ENCODE measurements at regions not wholly inside any gene's neighbourhood (a gene's known extent, or its start where the extent isn't known, plus 50 kb on each side); places are given as distances from the start of the nearest gene placed in this dataset.
A peak's percentile ranks its signal among the peaks of the same experiment; 100 is the strongest.
"Not testable (repeated sequence)": the region's sequence is repeated elsewhere in the genome, so short reads cannot be mapped to it uniquely, and the experiment has no call there.

DNA sequence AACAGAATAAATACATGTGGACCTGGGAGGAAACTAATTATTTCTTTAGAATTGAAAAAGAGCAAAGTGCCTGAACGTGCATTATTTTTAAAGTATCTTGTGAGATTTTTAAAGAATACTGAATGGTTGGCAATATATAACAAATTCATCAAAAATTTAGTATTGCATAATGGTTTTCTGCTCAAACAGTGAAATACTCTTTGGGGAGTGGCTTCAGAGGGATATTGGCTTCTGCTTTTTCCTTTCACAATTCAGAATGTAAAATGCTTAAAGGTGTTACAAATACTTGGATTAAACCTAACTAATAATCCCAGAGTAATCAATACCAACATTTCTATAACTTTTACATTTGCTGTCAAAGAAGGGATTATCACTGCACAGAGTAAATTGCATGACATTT, 379.3 kb upstream of the CHD1 start:
- DNase-seq (ENCODE audit: low read depth): no peak

DNA sequence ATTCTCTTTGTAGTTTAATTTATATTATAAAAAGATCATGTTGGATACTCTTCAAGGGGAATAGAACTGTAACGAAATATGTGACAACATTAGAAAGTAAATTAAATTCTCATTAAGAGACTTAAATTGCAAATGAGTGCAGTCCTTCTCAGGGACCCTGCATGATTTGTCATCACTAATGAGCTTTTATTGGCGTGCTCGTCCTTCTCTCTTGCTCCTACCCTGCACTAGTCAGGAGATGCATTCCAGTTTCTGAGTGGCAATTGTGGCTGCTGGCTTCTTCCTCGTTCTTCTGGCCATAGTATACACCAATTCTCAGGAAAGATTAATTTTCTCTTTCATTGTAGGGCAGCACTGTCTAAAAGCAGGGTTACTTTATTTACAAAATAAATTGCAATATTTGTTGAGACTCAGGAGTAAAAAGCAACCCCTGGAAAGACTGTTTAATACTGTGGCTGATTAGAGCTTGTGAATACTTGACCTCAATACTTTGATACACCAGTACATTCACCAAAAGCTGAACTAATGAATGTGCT, 376.3 kb upstream of the CHD1 start:
- no peak for DNase-seq (ENCODE audit: low read depth)

DNA sequence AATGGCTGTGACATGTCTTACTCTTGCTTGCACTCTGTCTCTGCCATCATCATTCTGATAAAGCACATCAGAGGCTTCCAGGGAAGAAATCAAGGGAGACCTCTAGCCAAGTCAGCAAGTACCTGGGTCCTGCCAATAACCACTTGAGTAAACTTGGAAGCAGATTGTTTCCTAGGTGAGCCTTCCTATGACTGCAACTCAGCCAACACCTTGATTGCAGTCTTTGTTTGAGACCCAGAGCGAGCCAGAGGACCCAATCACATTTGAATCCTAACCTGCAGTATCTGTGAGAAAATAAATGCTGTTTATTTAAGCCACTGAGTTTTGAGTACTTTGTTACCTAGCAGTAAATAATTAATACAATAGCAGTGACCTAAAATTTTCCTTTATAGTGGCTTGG, 356.8 kb upstream of the CHD1 start:
- DNase-seq (ENCODE audit: low read depth): no peak

DNA sequence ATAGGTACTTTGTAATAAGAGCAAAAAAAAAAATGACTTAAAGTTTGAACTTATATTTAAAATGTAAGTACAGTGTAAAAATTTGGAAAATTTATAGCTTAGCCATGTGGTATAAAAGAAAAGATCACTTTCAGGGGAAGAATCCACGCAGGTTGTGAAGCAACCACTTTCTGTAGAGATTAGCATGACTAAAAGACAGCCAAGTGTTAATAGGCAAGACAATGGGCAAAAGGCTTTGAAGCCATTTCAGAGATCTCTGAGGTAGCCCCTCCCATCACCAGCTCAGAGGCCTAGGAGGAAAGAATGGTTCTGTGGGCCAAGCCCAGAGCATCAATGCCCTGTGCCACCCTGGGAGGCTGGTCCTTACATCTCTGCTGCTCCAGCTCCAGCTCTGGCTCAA, 346.3 kb upstream of the CHD1 start:
- no peak for DNase-seq (ENCODE audit: low read depth)

DNA sequence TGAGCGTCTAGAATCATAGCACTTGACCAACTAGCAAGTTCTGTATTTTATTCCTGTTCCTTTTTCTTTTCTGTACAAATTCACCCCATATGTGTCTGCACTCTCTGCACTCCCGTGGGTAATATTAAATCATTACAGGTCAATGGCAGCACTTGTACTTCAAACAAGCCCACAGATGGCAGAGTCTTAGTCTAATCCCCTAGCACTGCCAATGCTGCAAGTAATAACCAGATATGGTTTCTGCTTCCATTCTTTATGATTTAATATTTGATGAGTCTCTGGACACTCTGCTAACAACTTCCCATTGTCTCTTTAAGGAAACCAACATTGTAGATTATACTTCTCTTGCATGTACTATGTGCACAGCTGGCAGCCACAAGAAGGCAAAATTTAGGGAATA, 343.8 kb upstream of the CHD1 start:
- DNase-seq (ENCODE audit: low read depth): no peak

DNA sequence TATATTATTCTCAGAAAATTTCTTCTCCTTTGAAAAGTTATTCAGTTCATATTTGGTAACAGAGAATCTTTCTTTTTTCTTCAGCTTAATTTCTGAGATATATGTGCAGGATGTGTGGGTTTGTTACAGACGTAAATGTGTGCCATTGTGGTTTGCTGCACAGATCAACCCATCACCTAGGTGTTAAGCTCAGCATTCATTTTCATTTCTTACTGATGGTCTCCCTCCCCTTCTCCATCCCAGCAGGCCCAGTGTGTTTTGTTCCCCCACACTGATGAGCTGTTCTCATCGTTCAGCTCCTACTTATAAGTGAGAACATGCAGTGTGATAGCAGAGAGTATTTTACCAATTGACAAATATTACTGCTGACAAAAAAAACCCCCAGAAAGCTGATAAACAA, 330.0 kb upstream of the CHD1 start:
- no peak for DNase-seq (ENCODE audit: low read depth)

DNA sequence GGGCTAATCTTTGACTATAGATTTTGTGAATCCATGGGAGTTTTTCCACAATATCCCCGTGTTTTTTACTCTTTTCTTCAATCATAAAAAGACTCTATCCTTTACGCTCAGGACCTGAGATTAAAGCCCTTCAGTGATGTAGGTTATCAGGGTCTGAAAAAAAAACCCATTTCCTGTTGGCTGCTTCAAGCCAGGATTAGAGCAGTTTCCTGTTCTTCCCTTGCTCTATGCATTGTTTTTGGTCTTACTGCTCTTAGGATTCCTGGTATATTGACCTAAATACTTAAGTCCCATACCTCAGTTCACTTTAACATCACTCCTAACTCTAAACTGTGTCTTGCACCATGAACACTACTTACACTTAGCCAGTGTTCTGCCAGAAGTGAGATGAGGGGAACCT, 319.3 kb upstream of the CHD1 start:
- no peak for DNase-seq (ENCODE audit: low read depth)

DNA sequence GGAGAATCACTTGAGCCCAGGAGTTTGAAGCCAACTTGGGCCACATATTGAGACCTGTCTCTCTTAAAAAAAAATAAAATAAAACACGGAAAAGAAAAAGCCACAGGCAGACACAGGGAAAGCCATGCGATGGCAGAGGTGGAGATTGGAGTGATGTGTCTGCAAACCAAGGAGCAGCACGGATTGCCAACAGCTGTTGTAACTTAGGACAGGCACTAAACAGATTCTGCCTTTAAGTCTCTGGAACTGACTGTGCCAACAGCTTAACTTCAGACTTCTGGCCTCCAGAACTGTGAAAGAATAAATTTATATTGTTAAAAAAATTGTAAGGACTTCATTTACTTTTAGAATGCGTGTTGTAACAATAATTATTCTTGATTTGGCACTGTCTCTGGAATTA, 318.5 kb upstream of the CHD1 start:
- DNase-seq (ENCODE audit: low read depth): no peak

DNA sequence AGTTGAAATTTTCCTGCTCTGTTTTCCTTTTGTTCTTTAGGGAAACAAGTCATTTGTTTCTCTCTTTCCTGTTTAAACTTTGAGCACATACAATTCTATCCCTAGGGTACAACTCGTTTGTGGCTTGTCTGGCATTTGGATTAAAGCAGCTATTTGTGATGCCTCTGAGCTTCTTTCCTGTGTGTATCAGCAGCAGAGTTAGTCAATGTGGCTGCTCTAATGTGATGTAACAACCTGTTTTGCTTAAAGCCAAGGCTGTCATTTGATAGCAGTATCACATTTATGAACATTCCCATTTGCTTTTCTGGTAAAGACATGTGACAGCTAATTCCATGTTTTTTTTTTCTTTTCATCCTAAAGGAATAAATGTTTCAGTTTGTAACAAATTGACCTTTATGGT, 314.3 kb upstream of the CHD1 start:
- no peak for DNase-seq (ENCODE audit: low read depth)

DNA sequence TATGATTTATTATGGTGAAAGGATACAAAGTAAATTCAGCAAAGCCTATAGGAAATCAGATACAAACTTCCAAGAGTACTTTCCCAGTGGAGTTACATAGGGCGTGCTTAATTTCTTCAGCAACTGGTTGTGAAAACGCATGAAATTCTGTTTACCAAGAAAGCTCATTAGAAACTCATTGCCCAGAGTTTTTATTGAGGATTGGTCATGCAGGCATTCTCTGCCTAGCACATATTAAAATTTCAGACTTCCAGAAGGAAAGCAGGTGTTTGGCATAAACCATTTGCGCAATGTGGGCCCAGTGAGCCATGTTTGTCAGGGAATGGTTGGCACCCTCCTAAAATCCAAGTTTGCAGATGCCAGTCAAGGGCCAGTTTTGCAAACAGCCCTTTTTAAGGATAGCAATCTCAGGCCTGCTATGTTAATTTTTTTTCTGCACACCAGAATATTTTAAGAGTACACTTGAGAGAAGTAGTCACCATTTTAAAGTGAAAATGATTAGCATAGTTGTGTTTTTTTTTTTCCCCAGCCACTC, 311.1 kb upstream of the CHD1 start:
- DNase-seq (ENCODE audit: low read depth): no peak

DNA sequence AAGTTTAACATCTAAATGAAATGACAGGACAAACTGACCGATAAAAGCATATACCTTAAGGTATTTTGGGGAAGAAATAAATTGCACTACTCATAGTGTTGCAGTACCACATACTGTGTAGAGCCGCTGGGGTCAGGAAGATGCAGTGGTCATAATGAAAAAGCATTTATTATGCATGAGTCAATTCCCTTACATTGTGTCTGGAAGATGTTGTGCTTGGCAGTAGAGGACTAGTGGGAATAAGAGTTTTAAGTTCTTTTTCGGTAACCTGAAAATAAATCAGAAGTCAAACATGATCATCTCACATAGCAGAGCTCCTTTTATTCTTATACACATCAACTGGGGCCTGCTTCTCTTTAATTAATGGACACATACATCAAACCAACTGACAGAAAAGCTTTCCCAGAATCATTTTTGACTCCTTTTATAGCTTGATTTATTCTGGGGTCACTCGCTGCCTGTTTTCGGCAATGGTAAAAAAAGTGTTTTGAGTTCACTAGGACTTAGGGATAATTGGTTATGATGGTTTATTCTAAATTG, 262.5 kb upstream of the CHD1 start:
- DNase-seq (ENCODE audit: low read depth): no peak

DNA sequence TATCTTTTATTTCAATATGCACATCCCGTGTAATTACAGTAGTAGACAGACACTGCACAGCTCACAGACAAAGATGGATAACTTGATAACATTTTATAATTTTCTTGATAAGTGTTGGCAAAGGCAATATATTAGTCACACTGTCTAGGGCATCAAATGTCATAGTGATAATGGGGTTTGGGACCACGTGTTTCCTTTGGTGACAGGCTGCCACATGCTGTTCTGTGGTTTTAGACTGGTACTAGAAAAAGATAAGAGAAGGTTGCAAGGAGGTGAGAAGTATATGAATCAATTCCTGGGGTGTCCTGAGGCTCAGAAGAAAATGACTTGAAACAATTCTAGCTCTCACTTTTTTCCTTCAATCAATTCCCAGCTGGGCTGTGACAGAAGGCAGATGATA, 258.8 kb upstream of the CHD1 start:
- no peak for DNase-seq (ENCODE audit: low read depth)

DNA sequence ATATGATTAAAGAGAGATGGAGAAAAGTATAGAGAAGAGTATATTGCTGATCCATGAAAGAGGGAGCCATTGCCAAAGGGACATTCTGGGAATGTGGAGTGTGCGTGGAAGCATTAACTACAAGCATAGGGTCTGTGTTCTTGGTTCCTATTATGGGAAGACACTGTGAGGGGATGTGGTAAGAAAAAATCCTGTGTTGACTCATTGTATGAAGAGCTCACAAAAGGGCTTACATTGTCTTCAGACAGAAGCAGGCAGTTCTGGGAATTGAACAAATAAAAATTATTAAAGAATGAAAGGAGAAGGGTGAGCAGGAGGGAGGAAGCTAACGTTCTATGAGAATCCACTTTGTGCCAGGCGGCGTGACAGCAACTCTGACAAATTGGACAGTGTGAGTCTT, 250.4 kb upstream of the CHD1 start:
- no peak for DNase-seq (ENCODE audit: low read depth)

DNA sequence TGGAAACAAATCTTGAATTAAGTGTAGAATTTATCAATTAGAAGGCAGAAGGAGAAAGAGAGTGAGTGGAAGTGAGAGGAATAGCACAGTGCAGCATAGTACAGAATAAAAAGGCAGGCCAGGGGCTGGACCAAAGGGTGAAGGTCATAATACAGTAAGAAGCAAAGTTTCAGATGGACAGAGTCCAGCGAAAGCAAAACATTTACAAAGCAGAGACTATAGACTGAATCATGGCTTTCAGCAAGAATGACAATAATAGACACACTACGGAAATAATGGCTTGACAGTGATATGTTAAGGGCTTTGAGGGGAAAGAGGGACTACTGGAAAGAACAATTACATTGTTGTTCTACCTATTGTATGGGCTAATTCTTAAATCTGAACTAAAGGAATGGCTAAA, 249.0 kb upstream of the CHD1 start:
- no peak for DNase-seq (ENCODE audit: low read depth)

DNA sequence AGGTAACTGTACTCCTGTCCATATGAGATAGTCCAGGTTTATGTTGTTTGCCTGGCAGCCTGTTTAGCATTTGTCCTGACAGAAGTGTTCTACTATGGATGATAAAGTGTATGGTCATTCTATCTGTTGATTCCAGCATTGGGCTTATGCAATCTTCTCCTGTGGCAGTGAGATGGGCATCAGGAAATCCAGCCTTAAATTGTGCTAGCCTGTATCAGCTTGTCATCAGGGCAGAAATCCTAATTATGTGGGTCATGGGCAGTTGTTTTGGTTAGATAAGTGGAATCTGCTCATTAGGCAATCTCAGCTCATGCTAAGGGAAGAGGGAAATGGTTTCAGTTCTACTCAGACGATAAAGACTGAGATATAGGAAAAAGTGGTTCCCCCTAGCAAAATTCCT, 247.4 kb upstream of the CHD1 start:
- no peak for DNase-seq (ENCODE audit: low read depth)

DNA sequence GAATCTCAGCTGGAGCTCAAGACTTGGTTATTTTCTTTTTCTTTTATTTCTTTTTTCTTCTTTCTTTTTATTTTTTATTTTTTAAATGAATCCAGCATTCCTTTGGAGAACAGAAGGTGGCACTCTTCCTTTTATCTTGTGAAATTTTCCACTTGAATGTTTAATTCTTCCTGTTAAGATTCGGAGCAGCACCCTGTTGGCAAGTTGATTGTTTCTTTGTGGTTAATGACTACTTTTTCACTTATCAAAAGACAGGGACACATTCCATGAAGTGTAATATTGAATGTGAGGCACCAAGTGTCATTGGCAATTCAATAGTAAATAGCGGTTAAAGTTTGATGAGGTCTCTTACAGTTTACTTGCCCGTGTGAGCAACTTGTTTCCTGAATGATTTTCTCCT, 240.5 kb upstream of the CHD1 start:
- DNase-seq (ENCODE audit: low read depth): peak; percentile 9

DNA sequence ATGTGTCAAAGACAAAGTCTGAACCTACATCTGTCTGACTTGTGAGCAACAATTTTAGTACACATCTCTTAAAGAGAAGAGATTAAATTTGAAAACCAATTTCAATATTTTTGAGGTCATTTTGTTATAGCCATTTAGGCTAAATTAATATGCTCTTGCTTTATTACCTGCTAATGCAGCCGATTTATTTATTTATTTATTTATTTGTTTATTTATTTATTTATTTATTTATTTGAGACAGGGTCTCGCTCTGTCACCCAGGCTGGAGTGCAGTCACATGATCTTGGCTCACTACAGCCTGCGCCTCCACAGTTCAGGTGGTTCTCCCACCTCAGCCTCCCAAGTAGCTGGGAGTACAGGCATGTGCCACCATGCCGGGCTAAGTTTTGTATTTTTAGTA, 232.7 kb upstream of the CHD1 start:
- DNase-seq (ENCODE audit: low read depth): not testable (repeated sequence)

DNA sequence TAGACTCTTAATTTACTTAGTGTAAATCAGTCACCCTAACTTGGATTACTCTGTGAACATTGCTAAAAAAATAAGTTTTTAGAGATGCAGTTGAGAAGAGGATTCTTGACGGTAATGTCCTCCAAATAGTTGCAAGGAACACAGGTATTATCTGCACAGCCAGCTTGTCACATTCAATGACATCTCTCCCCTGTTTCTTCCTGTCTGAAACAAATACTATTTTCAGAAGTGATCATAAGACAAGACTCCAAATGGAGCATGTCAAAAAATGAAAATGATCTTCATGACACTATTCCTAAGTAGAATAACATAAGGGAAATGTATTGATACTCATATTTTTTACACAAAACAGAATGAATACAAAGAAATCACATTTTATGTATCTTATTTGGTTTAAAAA, 227.9 kb upstream of the CHD1 start:
- no peak for DNase-seq (ENCODE audit: low read depth)

DNA sequence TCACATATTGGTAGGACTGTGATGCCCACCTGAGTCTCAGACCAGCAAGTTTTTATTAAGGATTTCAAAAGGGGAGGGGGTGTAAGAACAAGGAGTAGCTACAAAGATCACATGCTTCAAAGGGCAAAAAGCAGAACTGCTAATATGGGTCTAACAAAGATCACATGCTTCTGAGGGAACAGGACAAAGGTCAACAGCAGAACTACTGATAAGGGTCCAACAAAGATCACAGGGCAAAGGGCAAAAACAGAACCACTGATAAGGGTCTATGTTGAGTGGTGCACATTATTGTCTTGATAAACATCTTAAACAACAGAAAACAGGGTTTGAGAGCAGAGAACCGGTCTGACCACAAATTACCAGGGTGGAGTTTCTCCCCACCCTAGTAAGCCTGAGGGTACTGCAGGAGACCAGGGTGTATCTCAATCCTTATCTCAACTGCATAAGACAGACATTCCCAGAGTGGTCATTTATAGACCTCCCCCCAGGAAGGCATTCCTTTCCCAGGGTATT, 214.5 kb upstream of the CHD1 start:
- not testable (repeated sequence) for DNase-seq (ENCODE audit: low read depth)

DNA sequence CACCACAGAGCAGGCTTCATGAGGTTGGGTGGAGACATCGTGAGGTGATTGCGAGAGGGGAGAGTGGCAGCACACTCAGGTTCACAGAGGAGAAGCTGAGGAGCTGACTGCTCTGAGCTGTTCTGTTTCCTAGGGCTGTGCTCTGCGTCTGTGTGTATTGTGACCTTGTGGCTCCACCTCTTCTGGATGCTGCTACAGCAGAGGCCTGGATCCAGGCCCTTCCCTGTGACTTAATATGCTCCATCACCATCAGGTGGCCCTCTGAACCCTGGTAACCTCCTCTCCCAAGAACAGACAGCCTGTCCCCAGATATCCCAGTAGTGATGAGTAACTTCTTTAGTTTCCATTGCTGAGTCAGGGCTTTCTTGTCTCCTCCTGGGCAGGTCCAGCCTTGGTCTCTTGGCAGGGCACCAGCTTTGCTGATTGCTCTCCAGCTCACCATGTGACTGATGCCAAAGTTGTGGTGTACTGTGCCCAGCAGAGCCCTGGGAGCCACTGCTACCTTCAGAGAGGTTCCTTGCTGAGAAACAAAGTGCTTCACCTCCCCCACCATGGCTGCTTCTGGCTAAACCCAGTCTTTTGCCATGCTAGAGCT, 212.8 kb upstream of the CHD1 start:
- DNase-seq (ENCODE audit: low read depth): peak; percentile 16

DNA sequence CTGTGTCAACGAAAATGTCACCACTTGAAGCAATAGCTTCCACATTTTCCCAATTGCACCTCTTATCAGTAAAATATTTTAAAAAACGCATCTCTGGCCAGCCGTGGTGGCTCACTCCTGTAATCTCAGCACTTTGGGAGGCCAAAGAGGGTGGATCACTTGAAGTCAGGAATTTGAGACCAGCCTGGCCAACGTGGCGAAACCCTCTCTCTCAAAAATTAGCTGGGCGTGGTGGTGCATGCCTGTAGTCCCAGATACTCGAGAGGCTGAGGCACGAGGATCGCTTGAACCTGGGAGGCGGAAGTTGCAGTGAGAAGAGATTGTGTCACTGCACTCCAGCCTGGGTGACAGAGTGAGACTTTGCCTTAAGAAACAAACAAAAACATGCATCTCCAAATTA, 210.1 kb upstream of the CHD1 start:
- DNase-seq (ENCODE audit: low read depth): no peak

DNA sequence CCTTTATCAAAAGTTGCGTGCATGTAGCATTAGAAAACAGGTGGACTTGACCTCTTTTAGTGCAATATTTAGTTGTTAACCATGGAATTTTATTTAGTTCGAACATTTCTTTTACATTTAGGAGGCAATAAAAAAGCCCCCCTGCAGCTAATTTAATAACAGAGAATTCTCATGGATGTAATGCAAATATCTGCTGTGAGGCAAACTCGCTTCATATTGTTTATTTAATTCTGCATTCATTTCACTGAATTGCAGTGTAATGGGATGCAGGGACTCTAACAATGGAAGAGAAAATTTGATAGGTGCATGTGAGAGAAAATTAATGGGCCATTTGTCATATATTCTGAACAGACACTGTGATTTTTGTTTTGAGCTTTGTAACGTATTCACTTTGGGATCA, 205.1 kb upstream of the CHD1 start:
- no peak for DNase-seq (ENCODE audit: low read depth)

DNA sequence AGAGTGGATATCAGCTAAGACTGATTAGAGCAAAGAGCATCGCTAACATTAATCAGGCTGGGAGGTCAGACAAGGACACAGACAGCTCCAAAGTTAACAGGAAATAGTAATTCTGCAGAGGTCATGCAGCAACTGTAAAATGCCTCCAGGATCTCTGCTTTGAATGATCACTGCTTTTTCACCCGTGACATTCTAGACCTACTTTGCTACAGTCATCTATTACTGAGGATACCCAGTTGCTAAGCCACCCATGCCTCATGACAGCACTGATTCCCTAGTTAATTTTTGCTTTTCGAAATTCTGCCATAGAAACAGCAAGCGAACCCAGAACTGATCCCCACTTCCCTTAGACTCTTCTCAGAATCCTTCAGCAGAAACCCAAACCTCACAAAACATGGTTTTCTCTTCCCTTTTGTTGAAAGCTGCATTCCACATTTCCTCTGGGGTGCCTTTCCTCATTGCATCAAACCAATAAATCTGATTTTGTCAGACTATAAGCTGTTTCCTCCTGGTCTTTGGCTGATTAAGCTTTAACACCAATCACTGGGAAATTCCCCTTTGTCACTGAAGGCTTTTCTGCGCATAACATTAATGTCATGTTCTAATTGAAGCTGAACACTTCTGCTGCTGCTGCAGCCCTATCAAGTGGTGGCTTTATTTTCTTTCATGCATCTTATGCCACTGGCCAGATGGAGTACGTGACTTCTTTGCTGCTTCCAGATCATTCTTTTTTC, 201.1 kb upstream of the CHD1 start:
- no peak for DNase-seq (ENCODE audit: low read depth)
